ENCODE measurements at regions not wholly inside any gene's neighbourhood (a gene's known extent, or its start where the extent isn't known, plus 50 kb on each side); places are given as distances from the start of the nearest gene placed in this dataset.

DNA sequence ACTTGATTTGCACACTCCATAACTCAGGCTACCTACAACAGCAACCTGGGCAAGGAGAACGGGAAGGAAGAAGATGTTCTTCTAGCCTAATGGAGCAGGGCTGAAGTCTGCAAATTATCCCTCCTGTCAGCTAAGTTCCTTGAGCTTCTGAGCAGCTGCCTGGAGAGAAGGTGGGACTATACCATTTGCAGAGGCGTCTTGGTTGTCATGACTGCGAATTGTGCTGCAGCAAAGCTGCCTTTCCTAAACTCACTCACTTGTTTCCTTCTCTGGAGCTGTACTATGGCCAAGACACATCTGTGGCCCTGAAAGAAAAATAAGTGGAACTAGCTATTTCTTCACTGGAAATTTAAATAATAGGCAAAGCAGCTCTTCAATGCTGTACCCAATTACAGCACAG lies 682.4 kb upstream of the GRIA3 start:
- TF ChIP-seq, protein P1, sequence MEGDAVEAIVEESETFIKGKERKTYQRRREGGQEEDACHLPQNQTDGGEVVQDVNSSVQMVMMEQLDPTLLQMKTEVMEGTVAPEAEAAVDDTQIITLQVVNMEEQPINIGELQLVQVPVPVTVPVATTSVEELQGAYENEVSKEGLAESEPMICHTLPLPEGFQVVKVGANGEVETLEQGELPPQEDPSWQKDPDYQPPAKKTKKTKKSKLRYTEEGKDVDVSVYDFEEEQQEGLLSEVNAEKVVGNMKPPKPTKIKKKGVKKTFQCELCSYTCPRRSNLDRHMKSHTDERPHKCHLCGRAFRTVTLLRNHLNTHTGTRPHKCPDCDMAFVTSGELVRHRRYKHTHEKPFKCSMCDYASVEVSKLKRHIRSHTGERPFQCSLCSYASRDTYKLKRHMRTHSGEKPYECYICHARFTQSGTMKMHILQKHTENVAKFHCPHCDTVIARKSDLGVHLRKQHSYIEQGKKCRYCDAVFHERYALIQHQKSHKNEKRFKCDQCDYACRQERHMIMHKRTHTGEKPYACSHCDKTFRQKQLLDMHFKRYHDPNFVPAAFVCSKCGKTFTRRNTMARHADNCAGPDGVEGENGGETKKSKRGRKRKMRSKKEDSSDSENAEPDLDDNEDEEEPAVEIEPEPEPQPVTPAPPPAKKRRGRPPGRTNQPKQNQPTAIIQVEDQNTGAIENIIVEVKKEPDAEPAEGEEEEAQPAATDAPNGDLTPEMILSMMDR (IDR thresholded peaks at IDR 0.05) = no peak
- TF ChIP-seq POLR2AphosphoS5 (IDR thresholded peaks at IDR 0.05) = no peak
